ENCODE measurements at regions not wholly inside any gene's neighbourhood (a gene's known extent, or its start where the extent isn't known, plus 50 kb on each side); places are given as distances from the start of the nearest gene placed in this dataset.

DNA sequence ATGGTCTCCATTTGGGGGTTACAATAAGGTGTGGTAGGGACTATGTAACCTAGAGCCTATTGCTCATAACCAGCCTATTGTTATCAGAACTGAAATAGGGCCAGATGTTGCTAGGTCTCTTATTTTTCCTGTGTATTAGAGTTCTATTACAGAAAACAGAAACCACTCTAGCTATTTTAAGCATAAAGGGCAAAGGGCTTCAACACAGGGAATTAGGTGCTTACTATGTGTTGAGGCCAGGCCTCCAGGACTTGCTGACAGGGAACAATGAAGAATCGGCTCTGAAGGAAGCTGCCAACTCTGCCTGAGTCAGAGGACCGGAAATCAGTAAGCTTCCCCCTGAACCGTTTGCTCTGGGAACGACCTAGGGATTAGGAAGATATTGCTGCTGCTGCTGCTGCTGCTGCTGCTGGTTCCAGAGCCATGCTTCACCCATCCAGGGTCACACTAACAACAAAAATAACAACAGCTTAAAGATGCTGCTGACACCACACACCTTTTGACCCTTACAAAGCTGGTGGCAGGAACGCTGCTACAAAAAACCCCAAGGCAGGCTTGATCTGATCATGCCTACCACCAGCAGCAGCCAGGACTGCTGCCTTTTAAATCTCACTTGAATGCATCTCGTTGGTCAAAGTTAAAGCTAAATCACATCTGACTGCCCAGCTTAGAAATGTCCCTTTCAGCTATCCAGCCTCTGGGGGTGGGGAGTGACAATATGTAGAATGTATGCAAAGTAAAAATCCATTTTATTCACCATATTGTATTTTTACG lies 276.9 kb upstream of the IL12A start:
- Histone ChIP-seq H3K9me3 (no peaks in the 10 kb centered on the region), H3K27me3 (ENCODE audit: low read depth) (no peaks in the 10 kb centered on the region), H3K27ac (no peak overlapping the region), H3K4me3 (no peak overlapping the region), H3K4me1 (peaks cover 7% of the 10 kb centered on the region), H3K36me3 (no peaks in the 10 kb centered on the region)
- DNase-seq (no peak), ATAC-seq (peak in 1 of 2 donors; percentile 33)
- intact Hi-C loops (cut with DNase I): no loop called here
- no peak for TF ChIP-seq CTCF (IDR thresholded peaks at IDR 0.05)

- TF ChIP-seq CTCF (IDR thresholded peaks at IDR 0.05): no peak
- intact Hi-C loops (cut with DNase I): no loop called here
- Histone ChIP-seq H3K4me1 (no peaks in the 10 kb centered on the region), H3K27ac (no peak overlapping the region), H3K36me3 (no peaks in the 10 kb centered on the region), H3K4me3 (no peak overlapping the region), H3K27me3 (ENCODE audit: low read depth) (no peaks in the 10 kb centered on the region), H3K9me3 (no peaks in the 10 kb centered on the region)
- no peak for DNase-seq
- no peak for ATAC-seq
Measured at GRCh38 chr3:159721324-159721723, 267.3 kb upstream of the IL12A start.

- intact Hi-C loops (cut with DNase I): no loop called here
- no peak for TF ChIP-seq CTCF (IDR thresholded peaks at IDR 0.05)
- H3K4me3 ChIP-seq: no peak overlapping the region
- H3K27me3 ChIP-seq (ENCODE audit: low read depth): no peaks in the 10 kb centered on the region
- H3K27ac ChIP-seq: no peak overlapping the region
- ATAC-seq (no peak), DNase-seq (no peak)
- H3K4me1 ChIP-seq: no peaks in the 10 kb centered on the region
- no peaks in the 10 kb centered on the region for H3K9me3 ChIP-seq
- no peaks in the 10 kb centered on the region for H3K36me3 ChIP-seq
Measured at GRCh38 chr3:159723295-159723694, 265.3 kb upstream of the IL12A start.

- no peaks in the 10 kb centered on the region for H3K9me3 ChIP-seq
- ATAC-seq: no peak
- no peak for TF ChIP-seq CTCF (IDR thresholded peaks at IDR 0.05)
- no peaks in the 10 kb centered on the region for H3K27me3 ChIP-seq (ENCODE audit: low read depth)
- no peak overlapping the region for H3K27ac ChIP-seq
- no peaks in the 10 kb centered on the region for H3K4me1 ChIP-seq
- DNase-seq: no peak
- intact Hi-C loops (cut with DNase I): no loop called here
- H3K4me3 ChIP-seq: no peak overlapping the region
- no peaks in the 10 kb centered on the region for H3K36me3 ChIP-seq
Measured at GRCh38 chr3:159724627-159725026, 264.0 kb upstream of the IL12A start.

- no peak for TF ChIP-seq CTCF (IDR thresholded peaks at IDR 0.05)
- Histone ChIP-seq H3K27ac (no peak overlapping the region), H3K9me3 (no peaks in the 10 kb centered on the region), H3K4me3 (no peak overlapping the region), H3K36me3 (no peaks in the 10 kb centered on the region), H3K27me3 (ENCODE audit: low read depth) (no peaks in the 10 kb centered on the region), H3K4me1 (no peaks in the 10 kb centered on the region)
- DNase-seq (no peak), ATAC-seq (peak in 1 of 2 donors; percentile 63)
- intact Hi-C loops (cut with DNase I): no loop called here
Measured at GRCh38 chr3:159726231-159726964, 262.2 kb upstream of the IL12A start.
